K562 (cell line): ENCODE measurements at regions not wholly inside any gene's neighbourhood (a gene's known extent, or its start where the extent isn't known, plus 50 kb on each side); places are given as distances from the start of the nearest gene placed in this dataset.

ENCODE experiments used
- ATAC-seq: fragments of 200-7000 bp; cut with Tn5 transposase; 3 replicates; pipeline ENCODE4 v1.9.1; 2020; ENCODE audit warnings: moderate library complexity
- BruUV-seq: library from RNA; stranded (reverse); fragments of 400-500 nt; replicated peaks from 2 replicates; lab custom pipeline; 2021; lab: Mats Ljungman, UMichigan
- CTCF ChIA-PET: fragments of 300-600 bp; formaldehyde crosslinking; extraction: SDS; loops from one replicate; lab custom pipeline; 2021; ENCODE audit warnings: low intra/inter-chr PET ratio; lab: Yijun Ruan, JAX
- POLR2A ChIA-PET: fragments of 300-600, 350-650 bp; sonication (Branson Sonifier 250); formaldehyde crosslinking; extraction: SDS; loops from one replicate; lab custom pipeline; 2021; ENCODE audit warnings: antibody characterized with exemption, inconsistent platforms; lab: Yijun Ruan, JAX
- DNase-seq, 4 experiments: peaks; one replicate each; pipeline versions ENCODE4 v3.0.0 to v3.0.0-alpha.2; 2011 to 2018; ENCODE audit warnings: low spot score in 3 of 4, mixed read lengths in 3 of 4; ENCODE audit errors: extremely low read depth in 1 of 4
- FAIRE-seq: peaks from 2 replicates; lab custom pipeline; 2011; peaks lifted over from hg19 to GRCh38; lab: Jason Lieb, UNC
- H2AFZ ChIP-seq: 2 replicates; pipeline ENCODE4 v1.6.0; 2011; ENCODE audit warnings: low read depth, low read length, control low read depth, inconsistent platforms
- H3K27ac ChIP-seq: fragments of 200-600 bp; 3 replicates; pipeline ENCODE4 v1.8.0; 2011; ENCODE audit warnings: low read depth, mild to moderate bottlenecking, control low read depth, inconsistent platforms, low read length, moderate library complexity, mixed read lengths; ENCODE audit errors: extremely low read depth
- H3K27me3 ChIP-seq, 2 experiments: fragments of 300-600 bp in 1 of 2; 2 replicates in 1 of 2; 3 replicates in 1 of 2; pipeline versions ENCODE4 v1.6.0 to v1.8.0; 2011; ENCODE audit warnings: inconsistent platforms in 2 of 2, low read length in 2 of 2, mild to moderate bottlenecking in 1 of 2, mixed read lengths in 1 of 2, moderate library complexity in 1 of 2; ENCODE audit not compliant: control insufficient read depth in 2 of 2, insufficient read depth in 2 of 2
- H3K36me3 ChIP-seq: fragments of 300-600 bp; 3 replicates; pipeline ENCODE4 v1.8.0; 2011; ENCODE audit warnings: mild to moderate bottlenecking, low read length, inconsistent platforms; ENCODE audit not compliant: control insufficient read depth, insufficient read depth
- H3K4me1 ChIP-seq, 2 experiments: fragments of 200-600 bp in 1 of 2; replicated peaks in 1 of 2; 2 replicates in 1 of 2; 3 replicates in 1 of 2; pipeline versions ENCODE4 v1.5.1 to v1.8.0; 2011; ENCODE audit warnings: inconsistent platforms in 2 of 2, low read length in 2 of 2, mild to moderate bottlenecking in 1 of 2, mixed read lengths in 1 of 2, moderate library complexity in 1 of 2; ENCODE audit not compliant: control insufficient read depth in 2 of 2, insufficient read depth in 2 of 2
- H3K4me2 ChIP-seq: 2 replicates; pipeline ENCODE4 v1.6.1; 2011; ENCODE audit warnings: low read length, control low read depth, inconsistent platforms, mixed read lengths; ENCODE audit not compliant: insufficient read depth
- H3K4me3 ChIP-seq: fragments of 200-600 bp; sonication (generic), shearing (Covaris generic); 2 replicates; pipeline ENCODE4 v1.5.1; 2016; ENCODE audit warnings: control low read depth, inconsistent platforms
- H3K79me2 ChIP-seq: fragments of 200-600 bp; 3 replicates; pipeline ENCODE4 v1.8.0; 2011; ENCODE audit warnings: low read length, inconsistent platforms; ENCODE audit not compliant: control insufficient read depth, insufficient read depth
- H3K9ac ChIP-seq, 2 experiments: 2 replicates each; pipeline versions ENCODE4 v1.6.0 to v1.6.1; 2011; ENCODE audit warnings: low read depth in 2 of 2, low read length in 2 of 2, control low read depth in 1 of 2, inconsistent platforms in 1 of 2, mild to moderate bottlenecking in 1 of 2, mixed read lengths in 1 of 2; ENCODE audit not compliant: insufficient read depth in 1 of 2
- H3K9me1 ChIP-seq: one replicate; pipeline ENCODE4 v1.6.0; 2011; ENCODE audit warnings: inconsistent platforms, mild to moderate bottlenecking, low read length, moderate library complexity; ENCODE audit not compliant: control insufficient read depth, insufficient read depth
- H3K9me3 ChIP-seq: replicated peaks from 2 replicates; pipeline ENCODE4 v1.5.1; 2011; ENCODE audit warnings: low read depth, low read length, inconsistent platforms; ENCODE audit not compliant: control insufficient read depth, insufficient read depth
- H4K20me1 ChIP-seq: replicated peaks from 2 replicates; pipeline ENCODE4 v1.6.1; 2011; ENCODE audit warnings: low read length, inconsistent platforms, mixed read lengths; ENCODE audit not compliant: control insufficient read depth, insufficient read depth
- HNRNPLL ChIP-seq: fragments of 200-400 bp; formaldehyde crosslinking; IDR thresholded peaks from 2 replicates; pipeline ENCODE4 v1.6.1; 2017; ENCODE audit warnings: low read length, low read depth, mild to moderate bottlenecking; ENCODE audit not compliant: poor library complexity, severe bottlenecking
- LEF1 ChIP-seq: fragments of 450-650 bp; IDR thresholded peaks from 2 replicates; pipeline ENCODE4 v1.6.1; 2016; ENCODE audit warnings: mild to moderate bottlenecking
- MGA ChIP-seq: fragments of 450-650 bp; IDR thresholded peaks from 2 replicates; pipeline ENCODE4 v1.6.1; 2016; ENCODE audit warnings: mild to moderate bottlenecking, moderate library complexity
- NBN ChIP-seq: fragments of 450-650 bp; IDR thresholded peaks from 2 replicates; pipeline ENCODE4 v1.6.1; 2016; ENCODE audit warnings: low read depth, mild to moderate bottlenecking
- PYGO2 ChIP-seq: fragments of 450-650 bp; IDR thresholded peaks from 2 replicates; pipeline ENCODE4 v1.6.1; 2016; ENCODE audit warnings: mild to moderate bottlenecking, missing genetic modification characterization, moderate library complexity, missing compliant biosample characterization
- RBM39 ChIP-seq: fragments of 200-400 bp; formaldehyde crosslinking; optimal IDR thresholded peaks from 2 replicates; pipeline ENCODE3; 2018; ENCODE audit warnings: low read depth, low read length
- ZNF764 ChIP-seq: fragments of 250-450 bp; sonication (Bioruptor Pico); IDR thresholded peaks from 2 replicates; pipeline ENCODE4 v1.4.0; 2020; ENCODE audit warnings: low read depth, mild to moderate bottlenecking, moderate library complexity
- WGBS: fragments of 100-300 bp; shearing (Covaris generic); methylation state at CpG from one replicate; pipeline ENCODE4 v1.1.6; 2016; ENCODE audit warnings: low coverage, mixed read lengths; ENCODE audit not compliant: insufficient coverage; ENCODE audit errors: missing lambda C conversion rate; 5-methylcytosine and 5-hydroxymethylcytosine counted together
- in situ Hi-C: fragments of 300-500 bp; cut with MboI; formaldehyde crosslinking; loops from 4 replicates; pipeline ENCODE4 v1.15.0; 2018; ENCODE audit warnings: inconsistent platforms, mixed read lengths
- intact Hi-C: fragments of 100-400 bp; cut with micrococcal nuclease; formaldehyde crosslinking; loops from 2 replicates; pipeline ENCODE4 v1.14.2; 2022
- TF ChIP-seq, protein P1 (sequence below): fragments of 450-650 bp; IDR thresholded peaks from 2 replicates; pipeline ENCODE4 v1.6.1; 2017; ENCODE audit warnings: antibody characterized with exemption, mild to moderate bottlenecking

- Histone ChIP-seq H3K27me3 (peaks cover 12 to 36% of the 10 kb centered on the region in 2 experiments; a peak in 4 of 5 replicates), H3K27ac (no peak overlapping the region), H3K36me3 (no peaks in the 10 kb centered on the region), H3K4me2 (no peak overlapping the region), H4K20me1 (no peaks in the 10 kb centered on the region), H3K9me3 (no peaks in the 10 kb centered on the region), H3K79me2 (no peaks in the 10 kb centered on the region), H3K4me1 (no peaks in the 10 kb centered on the region), H3K9me1 (no peaks in the 10 kb centered on the region), H2AFZ (no peak overlapping the region), H3K9ac (no peak overlapping the region), H3K4me3 (no peak overlapping the region)
- CTCF ChIA-PET = no interaction called here
- intact Hi-C loops = no loop called here
- FAIRE-seq (no peak), DNase-seq (no peak), ATAC-seq (no peak)
- POLR2A ChIA-PET = no interaction called here
- 0% methylated on average over 3 of the region's 3 CpGs for WGBS
- in situ Hi-C loops = no loop called here
- no TSS peak for BruUV-seq
- TF ChIP-seq PYGO2 (tag) (no peak), HNRNPLL (no peak), RBM39 (no peak), ZNF764 (CRISPR knock-in tag) (no peak), NBN (no peak), MGA (no peak), LEF1 (no peak)
- TF ChIP-seq, protein P1, sequence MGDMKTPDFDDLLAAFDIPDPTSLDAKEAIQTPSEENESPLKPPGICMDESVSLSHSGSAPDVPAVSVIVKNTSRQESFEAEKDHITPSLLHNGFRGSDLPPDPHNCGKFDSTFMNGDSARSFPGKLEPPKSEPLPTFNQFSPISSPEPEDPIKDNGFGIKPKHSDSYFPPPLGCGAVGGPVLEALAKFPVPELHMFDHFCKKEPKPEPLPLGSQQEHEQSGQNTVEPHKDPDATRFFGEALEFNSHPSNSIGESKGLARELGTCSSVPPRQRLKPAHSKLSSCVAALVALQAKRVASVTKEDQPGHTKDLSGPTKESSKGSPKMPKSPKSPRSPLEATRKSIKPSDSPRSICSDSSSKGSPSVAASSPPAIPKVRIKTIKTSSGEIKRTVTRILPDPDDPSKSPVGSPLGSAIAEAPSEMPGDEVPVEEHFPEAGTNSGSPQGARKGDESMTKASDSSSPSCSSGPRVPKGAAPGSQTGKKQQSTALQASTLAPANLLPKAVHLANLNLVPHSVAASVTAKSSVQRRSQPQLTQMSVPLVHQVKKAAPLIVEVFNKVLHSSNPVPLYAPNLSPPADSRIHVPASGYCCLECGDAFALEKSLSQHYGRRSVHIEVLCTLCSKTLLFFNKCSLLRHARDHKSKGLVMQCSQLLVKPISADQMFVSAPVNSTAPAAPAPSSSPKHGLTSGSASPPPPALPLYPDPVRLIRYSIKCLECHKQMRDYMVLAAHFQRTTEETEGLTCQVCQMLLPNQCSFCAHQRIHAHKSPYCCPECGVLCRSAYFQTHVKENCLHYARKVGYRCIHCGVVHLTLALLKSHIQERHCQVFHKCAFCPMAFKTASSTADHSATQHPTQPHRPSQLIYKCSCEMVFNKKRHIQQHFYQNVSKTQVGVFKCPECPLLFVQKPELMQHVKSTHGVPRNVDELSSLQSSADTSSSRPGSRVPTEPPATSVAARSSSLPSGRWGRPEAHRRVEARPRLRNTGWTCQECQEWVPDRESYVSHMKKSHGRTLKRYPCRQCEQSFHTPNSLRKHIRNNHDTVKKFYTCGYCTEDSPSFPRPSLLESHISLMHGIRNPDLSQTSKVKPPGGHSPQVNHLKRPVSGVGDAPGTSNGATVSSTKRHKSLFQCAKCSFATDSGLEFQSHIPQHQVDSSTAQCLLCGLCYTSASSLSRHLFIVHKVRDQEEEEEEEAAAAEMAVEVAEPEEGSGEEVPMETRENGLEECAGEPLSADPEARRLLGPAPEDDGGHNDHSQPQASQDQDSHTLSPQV = no peak
Observed at GRCh38 chr15:62779899-62780298, 262.6 kb upstream of the TPM1 start.
